H9 (cell line): ENCODE measurements at regions not wholly inside any gene's neighbourhood (a gene's known extent, or its start where the extent isn't known, plus 50 kb on each side); places are given as distances from the start of the nearest gene placed in this dataset.

ENCODE experiments used
- DNase-seq: peaks from one replicate; pipeline ENCODE4 v3.0.0-alpha.2; 2017
- H2AFZ ChIP-seq: one replicate; pipeline ENCODE4 v1.6.1; 2013; ENCODE audit warnings: mild to moderate bottlenecking, low read length, control low read depth, moderate library complexity
- H2AK5ac ChIP-seq: 2 replicates; pipeline ENCODE4 v1.6.1; 2013; ENCODE audit warnings: low read length, control low read depth, mixed read lengths; ENCODE audit not compliant: insufficient read length
- H2BK120ac ChIP-seq: one replicate; pipeline ENCODE4 v1.6.1; 2013; ENCODE audit warnings: low read depth, mild to moderate bottlenecking, low read length, control low read depth, inconsistent platforms; ENCODE audit not compliant: poor library complexity, severe bottlenecking
- H2BK12ac ChIP-seq: 2 replicates; pipeline ENCODE4 v1.6.1; 2013; ENCODE audit warnings: low read length, control low read depth, mixed read lengths, low read depth; ENCODE audit not compliant: insufficient read length
- H2BK15ac ChIP-seq: 2 replicates; pipeline ENCODE4 v1.6.1; 2013; ENCODE audit warnings: low read depth, low read length, control low read depth
- H2BK20ac ChIP-seq: one replicate; pipeline ENCODE4 v1.6.1; 2013; ENCODE audit warnings: low read depth, mild to moderate bottlenecking, low read length, control low read depth, inconsistent platforms; ENCODE audit not compliant: poor library complexity, severe bottlenecking
- H2BK5ac ChIP-seq: 2 replicates; pipeline ENCODE4 v1.6.1; 2013; ENCODE audit warnings: low read length, control low read depth, mixed read lengths; ENCODE audit not compliant: insufficient read length
- H3K14ac ChIP-seq: 2 replicates; pipeline ENCODE4 v1.6.1; 2013; ENCODE audit warnings: low read length, control low read depth; ENCODE audit not compliant: insufficient read depth
- H3K18ac ChIP-seq: 2 replicates; pipeline ENCODE4 v1.6.1; 2013; ENCODE audit warnings: low read depth, mild to moderate bottlenecking, mixed read lengths, low read length, control low read depth; ENCODE audit not compliant: insufficient read length
- H3K23ac ChIP-seq: 2 replicates; pipeline ENCODE4 v1.6.1; 2013; ENCODE audit warnings: low read length, control low read depth, mixed read lengths, low read depth; ENCODE audit not compliant: insufficient read length
- H3K23me2 ChIP-seq: 2 replicates; pipeline ENCODE4 v1.6.1; 2013; ENCODE audit warnings: low read depth, mild to moderate bottlenecking, mixed read lengths, low read length, control low read depth; ENCODE audit not compliant: insufficient read length, poor library complexity, severe bottlenecking
- H3K27ac ChIP-seq: 2 replicates; pipeline ENCODE4 v1.5.1; 2013; ENCODE audit warnings: low read length, control low read depth, mixed read lengths, low read depth; ENCODE audit not compliant: insufficient read length
- H3K27me3 ChIP-seq: 2 replicates; pipeline ENCODE4 v1.6.1; 2013; ENCODE audit warnings: low read length, control low read depth, inconsistent platforms; ENCODE audit not compliant: insufficient read depth
- H3K4ac ChIP-seq: 2 replicates; pipeline ENCODE4 v1.6.1; 2013; ENCODE audit warnings: low read depth, mild to moderate bottlenecking, control low read depth, inconsistent platforms, low read length, moderate library complexity
- H3K4me1 ChIP-seq: 2 replicates; pipeline ENCODE4 v1.6.1; 2013; ENCODE audit warnings: low read length, control low read depth, inconsistent platforms; ENCODE audit not compliant: insufficient read depth
- H3K4me2 ChIP-seq: 2 replicates; pipeline ENCODE4 v1.6.1; 2013; ENCODE audit warnings: low read length, control low read depth, mixed read lengths; ENCODE audit not compliant: insufficient read length, insufficient read depth
- H3K56ac ChIP-seq: 2 replicates; pipeline ENCODE4 v1.6.1; 2013; ENCODE audit warnings: low read depth, mild to moderate bottlenecking, mixed read lengths, low read length, control low read depth; ENCODE audit not compliant: insufficient read length
- H3K79me1 ChIP-seq: 2 replicates; pipeline ENCODE4 v1.6.1; 2013; ENCODE audit warnings: low read depth, mild to moderate bottlenecking, moderate library complexity, low read length, control low read depth, inconsistent platforms; ENCODE audit not compliant: insufficient read depth, poor library complexity, severe bottlenecking
- H3K79me2 ChIP-seq: 2 replicates; pipeline ENCODE4 v1.6.1; 2013; ENCODE audit warnings: low read length, control low read depth, inconsistent platforms; ENCODE audit not compliant: insufficient read depth
- H3K9ac ChIP-seq: 2 replicates; pipeline ENCODE4 v1.6.1; 2013; ENCODE audit warnings: low read length, control low read depth, mixed read lengths; ENCODE audit not compliant: insufficient read length; ENCODE audit errors: extremely low read depth
- H3K9me3 ChIP-seq: one replicate; pipeline ENCODE4 v1.6.1; 2013; ENCODE audit warnings: low read depth, low read length, inconsistent platforms; ENCODE audit not compliant: control insufficient read depth
- H3T11ph ChIP-seq: one replicate; pipeline ENCODE4 v1.6.1; 2013; ENCODE audit warnings: mild to moderate bottlenecking, low read length, control low read depth, inconsistent platforms
- H4K20me1 ChIP-seq: one replicate; pipeline ENCODE4 v1.6.1; 2013; ENCODE audit not compliant: control insufficient read depth, insufficient read length, insufficient read depth
- H4K5ac ChIP-seq: 2 replicates; pipeline ENCODE4 v1.6.1; 2013; ENCODE audit warnings: low read depth, mild to moderate bottlenecking, mixed read lengths, low read length, control low read depth; ENCODE audit not compliant: insufficient read length
- H4K8ac ChIP-seq: replicated peaks from 2 replicates; pipeline ENCODE4 v1.6.1; 2013; ENCODE audit warnings: low read length, control low read depth, mixed read lengths, low read depth; ENCODE audit not compliant: insufficient read length
- H4K91ac ChIP-seq: 2 replicates; pipeline ENCODE4 v1.6.1; 2013; ENCODE audit warnings: low read depth, mild to moderate bottlenecking, moderate library complexity, mixed read lengths, low read length, control low read depth; ENCODE audit not compliant: insufficient read length
- H3K27ac Mint-ChIP-seq, 3 experiments: 2 replicates in 2 of 3; 3 replicates in 1 of 3; pipeline ENCODE4 v1.8.0; 2020 to 2021; ENCODE audit warnings: mixed read lengths in 3 of 3, mild to moderate bottlenecking in 1 of 3, moderate library complexity in 1 of 3
- H3K27me3 Mint-ChIP-seq: 2 replicates; pipeline ENCODE4 v1.8.0; 2021; ENCODE audit warnings: low read depth, mild to moderate bottlenecking, moderate library complexity, mixed read lengths
- H3K36me3 Mint-ChIP-seq, 3 experiments: 2 replicates in 2 of 3; 3 replicates in 1 of 3; pipeline ENCODE4 v1.8.0; 2020 to 2021; ENCODE audit warnings: low read depth in 3 of 3, mixed read lengths in 3 of 3; ENCODE audit not compliant: insufficient read depth in 1 of 3
- H3K4me1 Mint-ChIP-seq, 2 experiments: 2 replicates each; pipeline ENCODE4 v1.8.0; 2020; ENCODE audit warnings: mixed read lengths in 2 of 2
- H3K4me3 Mint-ChIP-seq, 2 experiments: 2 replicates in 1 of 2; 3 replicates in 1 of 2; pipeline ENCODE4 v1.8.0; 2020 to 2021; ENCODE audit warnings: mild to moderate bottlenecking in 2 of 2, mixed read lengths in 2 of 2, moderate library complexity in 1 of 2
- H3K9me3 Mint-ChIP-seq, 2 experiments: 2 replicates in 1 of 2; 3 replicates in 1 of 2; pipeline ENCODE4 v1.8.0; 2020; ENCODE audit warnings: mild to moderate bottlenecking in 2 of 2, mixed read lengths in 2 of 2, moderate library complexity in 1 of 2
- WGBS: extraction: QIAGEN DNeasy Blood & Tissue Kit; methylation state at CpG from one replicate; pipeline ENCODE4 v1.1.7; 2013; ENCODE audit warnings: missing lambda C conversion rate, low lambda C conversion rate, mixed read lengths; ENCODE audit not compliant: insufficient read length; ENCODE audit errors: extremely low coverage; 5-methylcytosine and 5-hydroxymethylcytosine counted together
- TF ChIP-seq, protein P1 (sequence below): fragments of 200-600 bp; sonication (generic); conservative IDR thresholded peaks from 3 replicates; pipeline ENCODE4 v1.8.0; 2021; ENCODE audit warnings: antibody characterized with exemption, mild to moderate bottlenecking

GRCh38 chr10:90443342-90443741 is 414.5 kb downstream of the HTR7 start:
- TF ChIP-seq, protein P1, sequence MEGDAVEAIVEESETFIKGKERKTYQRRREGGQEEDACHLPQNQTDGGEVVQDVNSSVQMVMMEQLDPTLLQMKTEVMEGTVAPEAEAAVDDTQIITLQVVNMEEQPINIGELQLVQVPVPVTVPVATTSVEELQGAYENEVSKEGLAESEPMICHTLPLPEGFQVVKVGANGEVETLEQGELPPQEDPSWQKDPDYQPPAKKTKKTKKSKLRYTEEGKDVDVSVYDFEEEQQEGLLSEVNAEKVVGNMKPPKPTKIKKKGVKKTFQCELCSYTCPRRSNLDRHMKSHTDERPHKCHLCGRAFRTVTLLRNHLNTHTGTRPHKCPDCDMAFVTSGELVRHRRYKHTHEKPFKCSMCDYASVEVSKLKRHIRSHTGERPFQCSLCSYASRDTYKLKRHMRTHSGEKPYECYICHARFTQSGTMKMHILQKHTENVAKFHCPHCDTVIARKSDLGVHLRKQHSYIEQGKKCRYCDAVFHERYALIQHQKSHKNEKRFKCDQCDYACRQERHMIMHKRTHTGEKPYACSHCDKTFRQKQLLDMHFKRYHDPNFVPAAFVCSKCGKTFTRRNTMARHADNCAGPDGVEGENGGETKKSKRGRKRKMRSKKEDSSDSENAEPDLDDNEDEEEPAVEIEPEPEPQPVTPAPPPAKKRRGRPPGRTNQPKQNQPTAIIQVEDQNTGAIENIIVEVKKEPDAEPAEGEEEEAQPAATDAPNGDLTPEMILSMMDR, result no peak
- Histone ChIP-seq H3K9ac (no peak overlapping the region), H4K20me1 (no peaks in the 10 kb centered on the region), H3K18ac (no peak overlapping the region), H3K23me2 (no peaks in the 10 kb centered on the region), H3T11ph (no peak overlapping the region), H2AK5ac (no peak overlapping the region), H3K27ac (no peak overlapping the region), H4K91ac (no peak overlapping the region), H3K4ac (no peak overlapping the region), H4K5ac (no peak overlapping the region), H4K8ac (no peak overlapping the region), H3K4me2 (no peak overlapping the region), H2AFZ (no peak overlapping the region), H2BK5ac (no peak overlapping the region), H3K14ac (no peak overlapping the region), H3K56ac (no peak overlapping the region), H3K79me1 (no peaks in the 10 kb centered on the region), H3K9me3 (no peaks in the 10 kb centered on the region), H2BK15ac (no peak overlapping the region), H3K4me1 (no peaks in the 10 kb centered on the region), H2BK20ac (no peak overlapping the region), H3K27me3 (no peaks in the 10 kb centered on the region), H2BK12ac (no peak overlapping the region), H2BK120ac (no peak overlapping the region), H3K79me2 (no peaks in the 10 kb centered on the region), H3K23ac (no peak overlapping the region)
- no peak overlapping the region for H3K4me3 Mint-ChIP-seq
- no CpG with 5 or more reads among the region's 3 CpGs for WGBS
- H3K4me1 Mint-ChIP-seq, result no peaks in the 10 kb centered on the region
- peaks cover 3 to 16% of the 10 kb centered on the region in 2 experiments; a peak in 4 of 5 replicates for H3K9me3 Mint-ChIP-seq
- no peak overlapping the region; a peak in 1 of 7 replicates for H3K27ac Mint-ChIP-seq
- no peak for DNase-seq
- H3K36me3 Mint-ChIP-seq, result peaks cover 0 to 7% (median 0%) of the 10 kb centered on the region in 3 experiments; a peak in 1 of 7 replicates
- H3K27me3 Mint-ChIP-seq, result no peaks in the 10 kb centered on the region
